ENCODE measurements at regions not wholly inside any gene's neighbourhood (a gene's known extent, or its start where the extent isn't known, plus 50 kb on each side); places are given as distances from the start of the nearest gene placed in this dataset.

GRCh38 chr16:86035906-86036305, 136.9 kb downstream of the IRF8 start:
- H3K4me1 ChIP-seq (ENCODE audit: control insufficient read depth, insufficient read depth, low read length) = peaks cover 4% of the 10 kb centered on the region
- H3K4me3 ChIP-seq (ENCODE audit: low read depth, low read length) = no peak overlapping the region
- H3K36me3 ChIP-seq (ENCODE audit: control insufficient read depth, insufficient read depth, low read length) = no peaks in the 10 kb centered on the region
- H3K9me3 ChIP-seq (ENCODE audit: control insufficient read depth, insufficient read depth, low read length) = no peaks in the 10 kb centered on the region
- H3K27me3 ChIP-seq (ENCODE audit: control insufficient read depth, insufficient read depth, low read length) = peaks cover 3% of the 10 kb centered on the region
- H3K9ac ChIP-seq (ENCODE audit: low read depth, low read length) = no peak overlapping the region

- no peak overlapping the region for H3K4me3 ChIP-seq (ENCODE audit: low read depth, low read length)
- no peaks in the 10 kb centered on the region for H3K9me3 ChIP-seq (ENCODE audit: control insufficient read depth, insufficient read depth, low read length)
- H3K4me1 ChIP-seq (ENCODE audit: control insufficient read depth, insufficient read depth, low read length) = no peaks in the 10 kb centered on the region
- H3K9ac ChIP-seq (ENCODE audit: low read depth, low read length) = no peak overlapping the region
- H3K36me3 ChIP-seq (ENCODE audit: control insufficient read depth, insufficient read depth, low read length) = no peaks in the 10 kb centered on the region
- H3K27me3 ChIP-seq (ENCODE audit: control insufficient read depth, insufficient read depth, low read length) = peaks cover 3% of the 10 kb centered on the region
Measured at GRCh38 chr16:86037999-86038925, 139.3 kb downstream of the IRF8 start.

GRCh38 chr16:86038926-86039310, 140.0 kb downstream of the IRF8 start:
- Histone ChIP-seq H3K36me3 (ENCODE audit: control insufficient read depth, insufficient read depth, low read length) (no peaks in the 10 kb centered on the region), H3K9me3 (ENCODE audit: control insufficient read depth, insufficient read depth, low read length) (no peaks in the 10 kb centered on the region), H3K27me3 (ENCODE audit: control insufficient read depth, insufficient read depth, low read length) (no peaks in the 10 kb centered on the region)

GRCh38 chr16:86039606-86040005, 140.6 kb downstream of the IRF8 start:
- Histone ChIP-seq H3K36me3 (ENCODE audit: control insufficient read depth, insufficient read depth, low read length) (no peaks in the 10 kb centered on the region), H3K27me3 (ENCODE audit: control insufficient read depth, insufficient read depth, low read length) (no peaks in the 10 kb centered on the region), H3K4me1 (ENCODE audit: control insufficient read depth, insufficient read depth, low read length) (no peaks in the 10 kb centered on the region), H3K9ac (ENCODE audit: low read depth, low read length) (no peak overlapping the region), H3K4me3 (ENCODE audit: low read depth, low read length) (no peak overlapping the region), H3K9me3 (ENCODE audit: control insufficient read depth, insufficient read depth, low read length) (no peaks in the 10 kb centered on the region)

More at GRCh38 chr16:86038926-86039310, 140.0 kb downstream of the IRF8 start:
- H3K4me3 ChIP-seq (ENCODE audit: low read depth, low read length) = no peak overlapping the region
- no peak overlapping the region for H3K9ac ChIP-seq (ENCODE audit: low read depth, low read length)
- no peaks in the 10 kb centered on the region for H3K4me1 ChIP-seq (ENCODE audit: control insufficient read depth, insufficient read depth, low read length)

- Histone ChIP-seq H3K4me1 (ENCODE audit: control insufficient read depth, insufficient read depth, low read length) (no peaks in the 10 kb centered on the region), H3K9ac (ENCODE audit: low read depth, low read length) (no peak overlapping the region), H3K27me3 (ENCODE audit: control insufficient read depth, insufficient read depth, low read length) (no peaks in the 10 kb centered on the region), H3K36me3 (ENCODE audit: control insufficient read depth, insufficient read depth, low read length) (no peaks in the 10 kb centered on the region), H3K9me3 (ENCODE audit: control insufficient read depth, insufficient read depth, low read length) (no peaks in the 10 kb centered on the region), H3K4me3 (ENCODE audit: low read depth, low read length) (no peak overlapping the region)
Measured at GRCh38 chr16:86040496-86040895, 141.5 kb downstream of the IRF8 start.

GRCh38 chr16:86041215-86041614, 142.3 kb downstream of the IRF8 start:
- no peaks in the 10 kb centered on the region for H3K4me1 ChIP-seq (ENCODE audit: control insufficient read depth, insufficient read depth, low read length)
- H3K9ac ChIP-seq (ENCODE audit: low read depth, low read length) = no peak overlapping the region
- no peaks in the 10 kb centered on the region for H3K27me3 ChIP-seq (ENCODE audit: control insufficient read depth, insufficient read depth, low read length)
- no peak overlapping the region for H3K4me3 ChIP-seq (ENCODE audit: low read depth, low read length)
- H3K9me3 ChIP-seq (ENCODE audit: control insufficient read depth, insufficient read depth, low read length) = no peaks in the 10 kb centered on the region
- no peaks in the 10 kb centered on the region for H3K36me3 ChIP-seq (ENCODE audit: control insufficient read depth, insufficient read depth, low read length)

- no peak overlapping the region for H3K9ac ChIP-seq (ENCODE audit: low read depth, low read length)
- H3K9me3 ChIP-seq (ENCODE audit: control insufficient read depth, insufficient read depth, low read length) = no peaks in the 10 kb centered on the region
- H3K4me1 ChIP-seq (ENCODE audit: control insufficient read depth, insufficient read depth, low read length) = no peaks in the 10 kb centered on the region
- no peaks in the 10 kb centered on the region for H3K27me3 ChIP-seq (ENCODE audit: control insufficient read depth, insufficient read depth, low read length)
- no peaks in the 10 kb centered on the region for H3K36me3 ChIP-seq (ENCODE audit: control insufficient read depth, insufficient read depth, low read length)
- H3K4me3 ChIP-seq (ENCODE audit: low read depth, low read length) = no peak overlapping the region
Measured at GRCh38 chr16:86041807-86042206, 142.8 kb downstream of the IRF8 start.

- H3K9ac ChIP-seq (ENCODE audit: low read depth, low read length) = no peak overlapping the region
- H3K4me3 ChIP-seq (ENCODE audit: low read depth, low read length) = no peak overlapping the region
- no peaks in the 10 kb centered on the region for H3K27me3 ChIP-seq (ENCODE audit: control insufficient read depth, insufficient read depth, low read length)
- H3K36me3 ChIP-seq (ENCODE audit: control insufficient read depth, insufficient read depth, low read length) = no peaks in the 10 kb centered on the region
- no peaks in the 10 kb centered on the region for H3K4me1 ChIP-seq (ENCODE audit: control insufficient read depth, insufficient read depth, low read length)
- no peaks in the 10 kb centered on the region for H3K9me3 ChIP-seq (ENCODE audit: control insufficient read depth, insufficient read depth, low read length)
Measured at GRCh38 chr16:86042393-86042792, 143.4 kb downstream of the IRF8 start.

GRCh38 chr16:86042996-86043725, 144.2 kb downstream of the IRF8 start:
- Histone ChIP-seq H3K4me3 (ENCODE audit: low read depth, low read length) (no peak overlapping the region), H3K36me3 (ENCODE audit: control insufficient read depth, insufficient read depth, low read length) (no peaks in the 10 kb centered on the region), H3K4me1 (ENCODE audit: control insufficient read depth, insufficient read depth, low read length) (no peaks in the 10 kb centered on the region), H3K27me3 (ENCODE audit: control insufficient read depth, insufficient read depth, low read length) (no peaks in the 10 kb centered on the region), H3K9ac (ENCODE audit: low read depth, low read length) (no peak overlapping the region), H3K9me3 (ENCODE audit: control insufficient read depth, insufficient read depth, low read length) (no peaks in the 10 kb centered on the region)

GRCh38 chr16:86044241-86044671, 145.3 kb downstream of the IRF8 start:
- Histone ChIP-seq H3K9ac (ENCODE audit: low read depth, low read length) (no peak overlapping the region), H3K36me3 (ENCODE audit: control insufficient read depth, insufficient read depth, low read length) (no peaks in the 10 kb centered on the region), H3K4me1 (ENCODE audit: control insufficient read depth, insufficient read depth, low read length) (no peaks in the 10 kb centered on the region), H3K9me3 (ENCODE audit: control insufficient read depth, insufficient read depth, low read length) (no peaks in the 10 kb centered on the region), H3K4me3 (ENCODE audit: low read depth, low read length) (no peak overlapping the region), H3K27me3 (ENCODE audit: control insufficient read depth, insufficient read depth, low read length) (no peaks in the 10 kb centered on the region)

GRCh38 chr16:86044881-86045590, 146.1 kb downstream of the IRF8 start:
- Histone ChIP-seq H3K36me3 (ENCODE audit: control insufficient read depth, insufficient read depth, low read length) (no peaks in the 10 kb centered on the region), H3K27me3 (ENCODE audit: control insufficient read depth, insufficient read depth, low read length) (no peaks in the 10 kb centered on the region), H3K4me1 (ENCODE audit: control insufficient read depth, insufficient read depth, low read length) (no peaks in the 10 kb centered on the region), H3K4me3 (ENCODE audit: low read depth, low read length) (no peak overlapping the region), H3K9me3 (ENCODE audit: control insufficient read depth, insufficient read depth, low read length) (no peaks in the 10 kb centered on the region), H3K9ac (ENCODE audit: low read depth, low read length) (no peak overlapping the region)
